ENCODE measurements at regions not wholly inside any gene's neighbourhood (a gene's known extent, or its start where the extent isn't known, plus 50 kb on each side); places are given as distances from the start of the nearest gene placed in this dataset.

DNA sequence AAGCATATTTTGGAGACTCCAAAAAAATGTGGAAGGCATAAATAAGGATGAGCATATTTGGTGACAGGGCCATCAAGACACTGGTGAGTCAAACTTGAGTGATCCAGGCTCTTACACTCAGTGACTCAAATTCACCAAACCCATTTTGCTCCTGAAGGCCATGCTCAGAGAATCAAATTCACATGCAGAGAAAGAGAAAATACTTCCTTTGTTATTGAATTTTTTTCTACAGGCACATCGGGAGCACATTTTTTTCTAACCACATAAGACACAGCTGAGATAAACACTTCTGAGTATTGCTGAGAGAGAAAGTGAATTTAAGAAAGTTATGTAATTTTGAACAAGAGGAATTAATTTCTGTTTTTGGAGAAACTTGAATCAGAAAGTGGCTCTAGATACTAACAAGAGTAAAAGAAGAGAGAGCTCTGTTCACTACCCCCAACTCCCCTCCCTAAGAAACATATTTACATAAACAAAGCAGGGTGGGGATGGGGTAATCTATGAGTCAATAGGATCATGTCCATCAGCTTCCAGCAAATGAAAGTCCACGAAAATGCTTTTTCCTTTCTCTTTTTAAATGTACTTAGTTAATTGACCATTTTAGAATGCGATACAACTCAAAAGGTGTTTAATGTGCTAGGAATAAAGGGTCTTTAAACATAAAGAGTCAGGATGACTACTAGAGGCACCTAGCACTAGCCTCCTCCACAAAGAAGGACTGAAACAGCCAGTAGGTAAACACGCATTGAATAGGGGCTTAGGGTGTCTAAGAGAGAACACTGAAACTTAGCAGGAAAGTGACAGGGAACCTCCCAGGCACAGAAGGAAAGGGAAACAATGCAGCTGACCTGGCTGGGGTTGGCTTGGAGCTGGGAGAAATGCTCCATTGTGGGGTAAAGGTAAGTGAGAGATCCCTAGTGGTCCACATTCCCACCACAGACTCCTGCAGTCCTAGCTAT, 152.3 kb downstream of the KCNE4 start:
- no peak overlapping the region for H3K27ac Mint-ChIP-seq
- no peaks in the 10 kb centered on the region for H3K4me1 Mint-ChIP-seq
- no peak overlapping the region for H2AFZ ChIP-seq (ENCODE audit: insufficient read depth, low read depth, low read length, poor library complexity, severe bottlenecking)
- no peak overlapping the region for H3K4me3 ChIP-seq (ENCODE audit: control extremely low read depth in 1 of 5, extremely low read depth in 1 of 5, insufficient read depth in 1 of 5, low read depth in 2 of 5, low read length in 4 of 5)
- H3K4me1 ChIP-seq (ENCODE audit: control insufficient read depth in 2 of 2, insufficient read depth in 2 of 2, low read length in 2 of 2): no peaks in the 10 kb centered on the region
- H3K4me3 Mint-ChIP-seq: no peak overlapping the region
- H3K9me3 Mint-ChIP-seq (ENCODE audit: insufficient read depth): no peaks in the 10 kb centered on the region
- ChIA-PET POLR2A (no interaction called here), CTCF (interaction anchor here (0.6 kb wide), 1 partner anchor 18 kb away, joined by 3 read pairs; no protein-coding TSS in a partner anchor)
- H3K9me3 ChIP-seq (ENCODE audit: control extremely low read depth in 1 of 3, control insufficient read depth in 2 of 3, insufficient read depth in 1 of 3, low read length in 2 of 3): peaks cover 0 to 14% (median 1%) of the 10 kb centered on the region in 3 donors
- TF ChIP-seq, protein P1, sequence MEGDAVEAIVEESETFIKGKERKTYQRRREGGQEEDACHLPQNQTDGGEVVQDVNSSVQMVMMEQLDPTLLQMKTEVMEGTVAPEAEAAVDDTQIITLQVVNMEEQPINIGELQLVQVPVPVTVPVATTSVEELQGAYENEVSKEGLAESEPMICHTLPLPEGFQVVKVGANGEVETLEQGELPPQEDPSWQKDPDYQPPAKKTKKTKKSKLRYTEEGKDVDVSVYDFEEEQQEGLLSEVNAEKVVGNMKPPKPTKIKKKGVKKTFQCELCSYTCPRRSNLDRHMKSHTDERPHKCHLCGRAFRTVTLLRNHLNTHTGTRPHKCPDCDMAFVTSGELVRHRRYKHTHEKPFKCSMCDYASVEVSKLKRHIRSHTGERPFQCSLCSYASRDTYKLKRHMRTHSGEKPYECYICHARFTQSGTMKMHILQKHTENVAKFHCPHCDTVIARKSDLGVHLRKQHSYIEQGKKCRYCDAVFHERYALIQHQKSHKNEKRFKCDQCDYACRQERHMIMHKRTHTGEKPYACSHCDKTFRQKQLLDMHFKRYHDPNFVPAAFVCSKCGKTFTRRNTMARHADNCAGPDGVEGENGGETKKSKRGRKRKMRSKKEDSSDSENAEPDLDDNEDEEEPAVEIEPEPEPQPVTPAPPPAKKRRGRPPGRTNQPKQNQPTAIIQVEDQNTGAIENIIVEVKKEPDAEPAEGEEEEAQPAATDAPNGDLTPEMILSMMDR (IDR thresholded peaks at IDR 0.05): no peak
- no peak for TF ChIP-seq EZH2 (IDR thresholded peaks at IDR 0.05; ENCODE audit: borderline replicate concordance, insufficient read depth, low read depth, low read length, poor library complexity, severe bottlenecking)
- no peaks in the 10 kb centered on the region for H3K27me3 ChIP-seq (replicated peaks in 1 of 4; ENCODE audit: control extremely low read depth in 1 of 4, control insufficient read depth in 3 of 4, insufficient read depth in 4 of 4, low read length in 3 of 4)
- WGBS (ENCODE audit: insufficient coverage): no CpG with 5 or more reads among the region's 4 CpGs
- no peak overlapping the region for H3K4me2 ChIP-seq (replicated peaks; ENCODE audit: low read depth, low read length, poor library complexity, severe bottlenecking)
- no peak for DNase-seq
- no peaks in the 10 kb centered on the region for H3K79me2 ChIP-seq (ENCODE audit: control insufficient read depth, insufficient read depth, low read length)
- peaks cover 3% of the 10 kb centered on the region for H3K27me3 Mint-ChIP-seq
- no peaks in the 10 kb centered on the region for H3K36me3 ChIP-seq (replicated peaks in 1 of 2; ENCODE audit: control extremely low read depth in 1 of 2, control insufficient read depth in 1 of 2, extremely low read depth in 1 of 2, insufficient read depth in 2 of 2, low read length in 1 of 2)
- H4K20me1 ChIP-seq (ENCODE audit: control insufficient read depth, insufficient read depth, low read length, poor library complexity, severe bottlenecking): no peaks in the 10 kb centered on the region
- H3K27ac ChIP-seq (ENCODE audit: low read length in 2 of 2): no peak overlapping the region
- intact Hi-C loops (cut with micrococcal nuclease): no loop called here
- no peak overlapping the region for H3K9ac ChIP-seq (ENCODE audit: low read length)
- no peak for ATAC-seq (ENCODE audit: low read depth)

GRCh38 chr2:223210489-223210888, 158.5 kb downstream of the KCNE4 start:
- Histone ChIP-seq H2AFZ (ENCODE audit: insufficient read depth, low read depth, low read length, poor library complexity, severe bottlenecking) (no peak overlapping the region), H3K4me3 (ENCODE audit: control extremely low read depth in 1 of 5, extremely low read depth in 1 of 5, insufficient read depth in 1 of 5, low read depth in 2 of 5, low read length in 4 of 5) (no peak overlapping the region), H3K4me1 (ENCODE audit: control insufficient read depth in 2 of 2, insufficient read depth in 2 of 2, low read length in 2 of 2) (no peaks in the 10 kb centered on the region), H3K27ac (ENCODE audit: low read length in 2 of 2) (no peak overlapping the region), H4K20me1 (ENCODE audit: control insufficient read depth, insufficient read depth, low read length, poor library complexity, severe bottlenecking) (no peaks in the 10 kb centered on the region), H3K9me3 (ENCODE audit: control extremely low read depth in 1 of 3, control insufficient read depth in 2 of 3, insufficient read depth in 1 of 3, low read length in 2 of 3) (peaks cover 0 to 10% (median 1%) of the 10 kb centered on the region in 3 donors), H3K4me2 (replicated peaks; ENCODE audit: low read depth, low read length, poor library complexity, severe bottlenecking) (no peak overlapping the region), H3K36me3 (replicated peaks in 1 of 2; ENCODE audit: control extremely low read depth in 1 of 2, control insufficient read depth in 1 of 2, extremely low read depth in 1 of 2, insufficient read depth in 2 of 2, low read length in 1 of 2) (no peaks in the 10 kb centered on the region), H3K9ac (ENCODE audit: low read length) (no peak overlapping the region), H3K27me3 (replicated peaks in 1 of 4; ENCODE audit: control extremely low read depth in 1 of 4, control insufficient read depth in 3 of 4, insufficient read depth in 4 of 4, low read length in 3 of 4) (no peaks in the 10 kb centered on the region), H3K79me2 (ENCODE audit: control insufficient read depth, insufficient read depth, low read length) (no peaks in the 10 kb centered on the region)
- H3K9me3 Mint-ChIP-seq (ENCODE audit: insufficient read depth): peaks cover 2% of the 10 kb centered on the region
- no peaks in the 10 kb centered on the region for H3K27me3 Mint-ChIP-seq
- WGBS (ENCODE audit: insufficient coverage): no CpG with 5 or more reads among the region's 2 CpGs
- ChIA-PET CTCF (no interaction called here), POLR2A (no interaction called here)
- ATAC-seq (ENCODE audit: low read depth): no peak
- no peak for TF ChIP-seq EZH2 (IDR thresholded peaks at IDR 0.05; ENCODE audit: borderline replicate concordance, insufficient read depth, low read depth, low read length, poor library complexity, severe bottlenecking)
- TF ChIP-seq, protein P1 (IDR thresholded peaks at IDR 0.05): no peak
- intact Hi-C loops (cut with micrococcal nuclease): no loop called here
- no peaks in the 10 kb centered on the region for H3K4me1 Mint-ChIP-seq
- H3K4me3 Mint-ChIP-seq: no peak overlapping the region
- no peak for DNase-seq
- H3K27ac Mint-ChIP-seq: no peak overlapping the region

All from B cell (primary cell).